ENCODE measurements at regions not wholly inside any gene's neighbourhood (a gene's known extent, or its start where the extent isn't known, plus 50 kb on each side); places are given as distances from the start of the nearest gene placed in this dataset.

GRCh38 chr3:59131016-59131766 lies 81.4 kb upstream of the CFAP20DC start:
- TF ChIP-seq ZNF274 (IDR thresholded peaks at IDR 0.05; ENCODE audit: low read depth, low read length) (no peak), YY1 (IDR thresholded peaks at IDR 0.05; ENCODE audit: insufficient read depth, insufficient read length) (no peak)
